ENCODE measurements at regions not wholly inside any gene's neighbourhood (a gene's known extent, or its start where the extent isn't known, plus 50 kb on each side); places are given as distances from the start of the nearest gene placed in this dataset.
"Not testable (repeated sequence)": the region's sequence is repeated elsewhere in the genome, so short reads cannot be mapped to it uniquely, and the experiment has no call there.

DNA sequence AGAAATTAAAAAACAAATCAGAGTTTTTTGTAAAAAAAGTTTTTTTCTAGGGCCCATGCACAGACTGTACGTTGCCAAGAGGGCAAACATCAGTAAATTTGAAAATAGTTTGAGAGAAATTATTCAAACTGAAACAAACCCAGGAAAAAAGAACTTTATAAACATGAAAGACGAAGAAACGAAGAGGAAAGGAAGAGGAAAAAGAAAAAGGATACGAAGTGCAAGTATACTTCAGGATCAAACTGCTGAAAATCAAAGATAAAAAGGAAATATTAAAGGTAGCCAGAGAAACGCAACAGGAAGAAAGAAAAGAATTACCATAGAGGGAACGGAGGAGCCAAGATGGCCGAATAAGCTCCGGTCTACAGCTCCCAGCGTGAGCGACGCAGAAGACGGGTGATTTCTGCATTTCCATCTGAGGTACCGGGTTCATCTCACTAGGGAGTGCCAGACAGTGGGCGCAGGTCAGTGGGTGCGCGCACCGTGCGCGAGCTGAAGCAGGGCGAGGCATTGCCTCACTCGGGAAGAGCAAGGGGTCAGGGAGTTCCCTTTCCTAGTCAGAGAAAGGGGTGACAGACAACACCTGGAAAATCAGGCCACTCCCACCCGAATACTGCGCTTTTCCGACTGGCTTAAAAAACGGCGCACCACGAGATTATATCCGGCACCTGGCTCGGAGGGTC, 94.4 kb upstream of the GAS1 start:
- not testable (repeated sequence) for DNase-seq

GRCh38 chr9:87049929-87050608, 102.8 kb upstream of the GAS1 start:
- DNase-seq, result not testable (repeated sequence)

DNA sequence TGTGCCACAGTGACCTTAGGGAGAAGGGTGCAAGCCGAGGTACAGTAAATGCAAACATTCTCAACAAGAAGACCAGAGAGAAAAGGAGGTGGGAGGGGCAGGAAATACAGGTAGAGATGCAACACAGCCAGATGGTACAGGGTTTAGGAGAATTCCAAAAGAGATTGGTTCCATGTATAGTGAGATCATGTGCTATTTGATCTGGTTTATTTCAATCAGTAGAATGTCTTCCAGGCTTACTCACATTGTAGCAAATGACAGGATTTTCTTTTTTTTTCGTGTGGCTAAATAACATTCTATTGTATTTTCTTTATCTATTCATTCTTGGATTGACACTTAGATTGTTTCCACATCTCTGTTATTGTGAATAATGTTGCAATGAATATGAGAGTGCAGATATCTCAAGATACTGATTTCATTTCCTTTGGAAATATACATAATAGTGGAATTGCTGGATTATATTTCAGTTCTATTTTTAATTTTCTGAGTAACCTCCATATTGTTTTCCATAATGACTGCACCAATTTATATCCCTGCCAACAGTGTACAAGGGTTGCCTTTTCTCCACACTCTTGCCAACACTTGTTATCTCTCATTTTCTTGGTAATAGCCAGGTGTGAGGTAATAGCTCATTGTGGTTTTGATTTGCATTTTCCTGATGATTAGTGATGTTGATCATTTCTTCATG, 107.8 kb upstream of the GAS1 start:
- DNase-seq, result no peak

DNA sequence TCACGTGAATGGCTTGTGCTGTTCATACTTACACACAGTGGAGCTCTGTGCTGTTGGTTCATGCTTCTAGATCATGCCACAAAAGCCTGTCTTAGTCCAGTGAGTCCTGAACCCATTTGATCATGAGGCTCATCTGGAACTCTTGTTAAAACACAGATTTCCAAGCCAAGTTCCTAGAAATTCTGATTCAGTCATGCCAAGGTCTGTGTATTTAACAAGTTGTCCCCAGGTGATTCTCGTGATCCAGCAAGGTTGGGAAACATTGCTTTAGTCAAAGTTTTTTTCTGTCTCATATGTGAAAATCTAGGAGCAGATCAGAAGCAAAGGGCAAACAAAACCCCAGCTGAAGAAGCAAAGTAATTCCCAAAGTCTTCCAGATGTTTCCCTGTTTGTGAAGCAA, 112.5 kb upstream of the GAS1 start:
- no peak for DNase-seq

- no peak for DNase-seq
Observed at GRCh38 chr9:87062746-87063145, 115.4 kb upstream of the GAS1 start.

DNA sequence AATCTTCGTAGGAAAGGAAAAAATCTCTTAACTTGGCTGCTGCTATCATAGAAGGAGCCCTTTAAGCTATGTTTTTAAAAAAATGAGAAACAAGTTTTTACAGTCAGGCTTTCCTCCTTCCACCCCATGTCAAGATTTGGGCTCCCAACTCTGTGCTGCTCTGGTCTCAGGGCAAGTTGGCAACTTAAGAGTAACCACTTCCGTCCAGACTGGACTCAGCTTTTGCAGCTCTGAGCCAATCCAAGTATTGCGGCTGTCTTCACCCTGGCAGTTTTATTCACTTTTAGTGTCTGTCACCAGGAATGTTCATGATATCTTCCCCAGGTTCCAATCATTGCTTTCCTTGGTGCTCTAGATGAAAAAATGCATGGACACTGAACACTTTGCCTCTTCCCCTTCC, 115.9 kb upstream of the GAS1 start:
- DNase-seq, result no peak

GRCh38 chr9:87063871-87064270, 116.6 kb upstream of the GAS1 start:
- no peak for DNase-seq

- DNase-seq, result no peak
Observed at GRCh38 chr9:87064311-87064710, 117.0 kb upstream of the GAS1 start.

DNA sequence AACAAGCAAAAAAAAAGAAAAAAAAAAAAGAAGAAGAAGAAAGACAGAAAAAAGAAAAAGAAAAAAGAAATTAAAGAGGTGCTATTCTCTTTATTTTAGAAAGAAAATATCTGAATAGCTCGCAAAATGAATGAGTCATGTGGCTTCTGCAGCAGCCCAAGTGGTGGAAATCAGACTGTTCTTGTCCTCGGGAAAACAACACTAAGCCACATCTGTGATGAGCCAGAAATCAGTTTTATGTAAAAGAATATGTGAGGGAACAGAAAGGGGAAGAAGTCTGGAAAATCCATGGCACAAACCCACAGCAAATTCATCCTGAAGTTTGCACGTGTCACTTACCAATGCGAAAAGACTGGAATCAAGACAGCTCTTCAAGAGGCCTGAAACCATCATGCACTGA, 118.7 kb upstream of the GAS1 start:
- no peak for DNase-seq

DNA sequence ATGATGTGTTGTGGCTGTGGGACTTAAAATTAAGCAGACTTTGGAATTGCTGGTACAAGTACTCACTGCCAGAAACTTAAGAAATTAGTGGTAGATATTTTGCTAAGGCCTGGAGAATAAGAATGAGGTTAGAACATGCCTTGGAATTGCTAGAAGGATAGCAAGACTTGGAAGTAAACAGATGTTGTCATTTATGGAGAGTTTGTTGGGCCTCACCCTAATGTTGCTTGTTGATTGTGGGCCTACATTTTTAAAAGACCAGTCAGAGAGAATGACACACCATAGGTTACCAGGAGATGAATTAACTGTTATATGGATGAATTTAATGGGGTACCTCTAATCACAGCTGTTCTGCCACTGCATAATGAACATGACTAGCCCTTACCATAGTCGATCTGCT, 120.1 kb upstream of the GAS1 start:
- DNase-seq, result no peak

DNA sequence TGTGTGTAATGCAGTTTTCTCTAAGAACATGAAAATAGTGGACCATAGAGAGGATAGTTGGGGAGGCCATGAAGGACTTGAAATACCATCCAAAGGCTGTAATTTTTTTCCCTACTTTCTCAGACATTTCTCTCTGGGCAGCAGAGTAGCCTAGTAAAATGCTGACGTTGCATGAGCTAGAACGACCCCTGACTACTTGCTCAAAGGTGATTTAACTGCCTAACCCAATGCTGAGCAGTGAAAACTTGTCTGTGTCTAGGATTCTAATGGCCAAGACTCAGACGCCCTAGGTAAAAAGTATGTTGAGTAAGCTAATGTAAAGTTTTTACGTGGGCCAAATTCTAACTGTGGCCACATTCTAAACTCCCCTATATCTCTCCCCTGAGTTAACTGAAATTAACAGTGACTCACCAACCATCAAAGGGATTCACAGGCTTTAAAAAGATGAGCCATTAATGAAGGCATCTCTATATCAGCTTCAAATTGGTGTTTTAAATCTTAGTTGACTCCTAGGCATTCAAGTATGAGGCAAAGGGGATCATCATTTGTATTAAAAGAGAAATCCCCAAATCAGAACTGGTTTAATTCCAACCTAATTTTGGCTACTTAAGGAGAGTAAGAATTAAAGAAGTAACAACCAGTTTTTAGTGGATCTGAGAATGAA, 121.0 kb upstream of the GAS1 start:
- DNase-seq, result no peak

GRCh38 chr9:87069690-87070089, 122.4 kb upstream of the GAS1 start:
- no peak for DNase-seq

GRCh38 chr9:87070336-87070735, 123.0 kb upstream of the GAS1 start:
- DNase-seq, result no peak

GRCh38 chr9:87071473-87071872, 124.2 kb upstream of the GAS1 start:
- no peak for DNase-seq

DNA sequence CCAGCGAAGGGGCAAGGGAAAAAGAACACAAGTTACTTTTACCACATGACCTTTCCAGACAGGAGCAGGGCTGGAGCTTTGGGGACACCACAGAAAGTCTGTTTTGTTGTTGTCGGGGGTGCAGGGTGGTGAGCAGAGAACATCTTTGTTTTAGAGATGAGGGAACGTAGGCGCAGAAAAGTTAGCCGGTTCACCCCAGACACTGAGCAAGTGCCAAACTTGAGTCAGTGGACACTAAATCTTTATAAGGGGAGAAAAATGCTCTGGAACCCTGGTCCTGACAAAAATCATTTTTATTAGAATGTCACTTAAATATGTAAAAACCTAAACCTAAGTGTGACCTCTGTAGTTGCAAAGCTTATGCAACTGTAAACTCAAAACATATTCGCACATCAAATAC, 126.4 kb upstream of the GAS1 start:
- DNase-seq, result no peak

DNA sequence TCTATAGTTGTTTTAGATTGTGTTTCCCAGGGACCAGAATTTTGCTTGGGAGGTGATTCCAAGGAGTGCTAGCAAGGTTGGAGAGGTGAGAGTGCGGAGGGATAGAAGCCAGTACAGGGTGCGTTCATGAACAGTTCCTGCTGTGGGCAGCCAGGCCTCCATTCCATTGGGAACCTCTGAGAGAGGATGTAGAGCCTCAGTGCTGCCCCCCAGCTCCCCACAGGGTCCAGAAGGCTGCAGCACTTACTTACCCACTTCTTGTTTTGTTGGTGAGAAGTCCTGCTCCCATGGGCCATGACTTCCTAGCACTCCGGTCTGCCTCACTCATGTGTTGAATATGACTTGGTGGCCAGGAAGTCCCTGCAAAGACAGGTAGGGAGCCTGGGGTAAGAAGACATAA, 128.2 kb upstream of the GAS1 start:
- DNase-seq, result no peak

DNA sequence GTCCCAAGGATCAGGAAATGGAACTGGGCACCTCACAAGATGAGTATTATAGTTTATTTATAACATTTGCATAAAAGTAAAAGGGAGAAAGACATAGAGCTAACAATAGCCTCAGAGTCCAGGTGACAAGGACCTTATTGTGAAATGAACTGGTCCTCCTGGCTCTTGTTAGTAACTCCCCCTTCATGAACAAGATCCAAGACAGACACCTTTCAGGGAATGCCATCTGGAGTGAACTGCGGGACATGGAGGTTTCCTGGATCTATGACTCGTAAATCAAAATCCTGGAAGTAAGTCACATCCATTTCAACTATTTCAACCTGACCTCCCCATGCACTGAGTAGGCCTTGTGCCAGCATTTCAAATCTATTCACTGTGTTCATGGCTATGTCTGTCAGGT, 129.5 kb upstream of the GAS1 start:
- no peak for DNase-seq

GRCh38 chr9:87077986-87078385, 130.7 kb upstream of the GAS1 start:
- DNase-seq, result no peak

DNA sequence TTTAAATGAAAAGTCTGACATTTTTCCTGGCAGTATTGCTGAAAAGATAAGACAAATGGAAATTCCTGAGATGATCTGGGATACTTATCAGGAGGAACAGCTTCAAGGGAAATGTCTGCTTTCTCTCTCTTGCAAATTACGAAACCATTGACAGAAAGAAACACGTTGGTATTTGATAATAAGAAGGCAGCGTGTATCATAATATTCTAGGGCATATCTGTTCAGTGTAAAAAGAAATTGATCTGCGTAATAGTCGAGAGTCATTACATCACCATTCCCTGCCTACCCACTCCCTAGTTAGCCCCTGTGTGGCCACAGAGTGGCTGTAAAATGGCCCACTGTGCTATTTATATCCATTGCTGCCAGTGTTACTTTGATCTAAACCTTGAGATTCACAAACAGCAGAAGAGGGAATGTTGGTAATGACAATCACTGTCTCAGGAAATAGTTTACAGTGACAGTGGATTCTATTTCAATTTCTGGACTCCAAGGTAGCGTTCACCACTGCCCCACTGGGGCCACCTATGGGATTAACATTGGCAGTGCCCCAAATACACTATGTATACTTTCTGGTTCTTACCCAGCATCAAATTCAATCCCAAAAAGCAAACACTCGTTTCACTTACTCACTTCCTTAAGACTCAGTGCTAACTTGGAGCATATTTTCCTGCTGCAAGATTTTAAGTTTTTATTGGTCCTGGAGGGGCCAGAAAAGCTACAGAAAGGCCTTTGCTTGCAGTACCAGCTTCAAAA, 133.4 kb upstream of the GAS1 start:
- no peak for DNase-seq

GRCh38 chr9:87081503-87081902, 134.2 kb upstream of the GAS1 start:
- DNase-seq, result no peak

DNA sequence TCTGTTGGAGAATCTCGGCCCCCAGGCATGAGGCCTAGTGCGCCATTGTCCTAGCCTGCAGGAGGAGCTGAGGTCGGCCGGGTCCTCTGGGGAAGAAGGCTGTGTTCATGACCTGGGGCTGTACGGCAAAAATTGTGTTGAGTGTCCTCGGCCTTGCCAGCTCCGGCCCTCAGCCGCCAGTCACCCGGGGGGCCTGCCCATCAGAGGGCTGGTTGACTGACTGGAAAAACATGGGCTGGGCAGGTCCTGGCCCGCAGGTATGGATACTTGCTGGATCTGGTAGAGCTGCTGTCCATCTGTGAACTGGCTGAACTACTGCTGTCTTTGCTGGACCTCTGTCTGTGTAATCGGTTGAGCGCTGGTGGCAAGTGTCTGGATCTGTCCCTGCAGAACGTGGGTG, 136.7 kb upstream of the GAS1 start:
- no peak for DNase-seq

DNA sequence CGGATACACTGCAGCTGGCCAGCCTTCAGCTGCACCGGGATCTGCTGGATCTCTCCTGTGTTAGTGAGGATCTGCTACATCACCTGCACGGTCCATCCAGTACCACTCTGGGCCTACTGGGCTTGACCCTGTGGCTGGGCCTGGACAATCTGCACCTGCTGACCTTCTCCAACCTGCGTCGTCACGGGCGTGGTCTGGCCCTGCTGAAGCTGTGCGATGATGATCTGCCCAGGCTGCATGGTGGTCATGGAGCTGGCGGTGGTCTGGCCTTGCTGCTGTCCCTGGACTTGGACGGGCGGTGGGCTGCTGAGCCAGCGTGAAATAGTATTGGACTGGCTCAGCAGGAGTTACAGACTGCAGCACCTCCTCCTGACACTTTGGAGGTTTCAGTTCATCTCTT, 137.1 kb upstream of the GAS1 start:
- no peak for DNase-seq
